PC-3 (cell line): ENCODE measurements at regions not wholly inside any gene's neighbourhood (a gene's known extent, or its start where the extent isn't known, plus 50 kb on each side); places are given as distances from the start of the nearest gene placed in this dataset.
A peak's percentile ranks its signal among the peaks of the same experiment; 100 is the strongest.

Experiments
- EZH2 ChIP-seq: fragments of 300-600 bp; sonication (generic); IDR thresholded peaks from one replicate; pipeline ENCODE4 v1.6.1; 2017; ENCODE audit warnings: antibody characterized with exemption, mild to moderate bottlenecking, low read length; ENCODE audit not compliant: unreplicated experiment
- EZH2phosphoT487 ChIP-seq: fragments of 300-600 bp; sonication (generic); IDR thresholded peaks from 2 replicates; pipeline ENCODE4 v1.6.1; 2018; ENCODE audit warnings: mild to moderate bottlenecking, antibody characterized with exemption, low read length, borderline replicate concordance
- TF ChIP-seq, protein P1 (sequence below): fragments of 300-600 bp; sonication (generic); conservative IDR thresholded peaks from 2 replicates; pipeline ENCODE4 v1.5.1; 2017; ENCODE audit warnings: antibody characterized with exemption, low read depth, mild to moderate bottlenecking, low read length

DNA sequence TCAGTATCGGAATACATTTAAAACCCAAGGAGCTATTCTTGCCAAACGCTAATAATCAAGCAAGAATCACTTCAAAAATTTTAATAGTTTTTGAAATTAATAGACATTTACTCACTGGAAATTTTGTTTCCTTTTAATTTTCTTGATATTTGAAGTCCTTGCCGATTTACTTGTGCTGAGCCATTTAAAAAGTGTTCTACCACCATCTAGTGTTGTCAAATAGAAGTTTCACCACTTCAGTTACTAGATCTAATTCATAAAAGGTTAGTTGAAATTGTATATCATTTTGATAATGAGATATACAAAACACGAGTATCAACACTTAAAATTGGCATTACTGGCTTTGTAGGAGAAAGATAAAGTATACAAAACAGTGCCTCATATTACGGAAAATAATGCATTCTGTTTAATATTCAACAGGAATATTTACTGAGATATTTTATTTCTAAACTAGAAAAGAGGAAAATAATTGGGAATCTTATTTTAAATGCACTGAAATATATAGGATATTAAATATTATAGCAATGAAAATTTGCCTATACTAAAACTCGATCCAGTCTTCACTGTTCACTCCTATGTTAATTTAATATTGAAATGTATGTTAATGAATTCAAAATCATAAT, 664.8 kb upstream of the SEMA3D start:
- TF ChIP-seq, protein P1, sequence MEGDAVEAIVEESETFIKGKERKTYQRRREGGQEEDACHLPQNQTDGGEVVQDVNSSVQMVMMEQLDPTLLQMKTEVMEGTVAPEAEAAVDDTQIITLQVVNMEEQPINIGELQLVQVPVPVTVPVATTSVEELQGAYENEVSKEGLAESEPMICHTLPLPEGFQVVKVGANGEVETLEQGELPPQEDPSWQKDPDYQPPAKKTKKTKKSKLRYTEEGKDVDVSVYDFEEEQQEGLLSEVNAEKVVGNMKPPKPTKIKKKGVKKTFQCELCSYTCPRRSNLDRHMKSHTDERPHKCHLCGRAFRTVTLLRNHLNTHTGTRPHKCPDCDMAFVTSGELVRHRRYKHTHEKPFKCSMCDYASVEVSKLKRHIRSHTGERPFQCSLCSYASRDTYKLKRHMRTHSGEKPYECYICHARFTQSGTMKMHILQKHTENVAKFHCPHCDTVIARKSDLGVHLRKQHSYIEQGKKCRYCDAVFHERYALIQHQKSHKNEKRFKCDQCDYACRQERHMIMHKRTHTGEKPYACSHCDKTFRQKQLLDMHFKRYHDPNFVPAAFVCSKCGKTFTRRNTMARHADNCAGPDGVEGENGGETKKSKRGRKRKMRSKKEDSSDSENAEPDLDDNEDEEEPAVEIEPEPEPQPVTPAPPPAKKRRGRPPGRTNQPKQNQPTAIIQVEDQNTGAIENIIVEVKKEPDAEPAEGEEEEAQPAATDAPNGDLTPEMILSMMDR = peak; percentile 66
- no peak for TF ChIP-seq EZH2
- TF ChIP-seq EZH2phosphoT487 = no peak
